GM12878 (cell line): ENCODE measurements at regions not wholly inside any gene's neighbourhood (a gene's known extent, or its start where the extent isn't known, plus 50 kb on each side); places are given as distances from the start of the nearest gene placed in this dataset.

Experiments
- FOS ChIP-seq: IDR thresholded peaks from 3 replicates; pipeline ENCODE4 v1.6.1; 2011; ENCODE audit warnings: borderline replicate concordance; ENCODE audit not compliant: insufficient read length; ENCODE audit errors: extremely low read depth
- MXI1 ChIP-seq: fragments of 150-350 bp; IDR thresholded peaks from 2 replicates; pipeline ENCODE4 v1.6.1; 2011; ENCODE audit warnings: low read depth, mild to moderate bottlenecking, inconsistent platforms, low read length, improper control_type of control experiment
- POLR2A ChIP-seq: IDR thresholded peaks from 2 replicates; pipeline ENCODE4 v1.6.1; 2011; ENCODE audit warnings: low read depth, mild to moderate bottlenecking, low read length
- POLR2AphosphoS5 ChIP-seq: IDR thresholded peaks from 2 replicates; pipeline ENCODE4 v1.6.1; 2011; ENCODE audit warnings: mild to moderate bottlenecking, low read length, inconsistent platforms
- POU2F2 ChIP-seq: IDR thresholded peaks from 3 replicates; pipeline ENCODE4 v1.6.1; 2011; ENCODE audit warnings: low read depth, mild to moderate bottlenecking, low read length, borderline replicate concordance
- SP1 ChIP-seq: IDR thresholded peaks from one replicate; pipeline ENCODE4 v1.6.1; 2011; ENCODE audit warnings: low read depth, low read length
- YY1 ChIP-seq: IDR thresholded peaks from 2 replicates; pipeline ENCODE4 v1.6.1; 2011; ENCODE audit warnings: low read depth, mild to moderate bottlenecking, low read length
- ZNF622 ChIP-seq: fragments of 450-650 bp; IDR thresholded peaks from 2 replicates; pipeline ENCODE4 v1.6.1; 2017; ENCODE audit warnings: mild to moderate bottlenecking, inconsistent platforms
- TF ChIP-seq, protein P1 (sequence below), 3 experiments: IDR thresholded peaks in 2 of 3; conservative IDR thresholded peaks in 1 of 3; 2 replicates each; pipeline ENCODE4 v1.5.1; 2011; ENCODE audit warnings: low read depth in 3 of 3, low read length in 3 of 3, mild to moderate bottlenecking in 3 of 3, control low read depth in 2 of 3, moderate library complexity in 2 of 3, inconsistent platforms in 1 of 3, mixed read lengths in 1 of 3; ENCODE audit not compliant: control insufficient read depth in 2 of 3, insufficient read depth in 1 of 3; ENCODE audit errors: extremely low read depth in 1 of 3
- TF ChIP-seq, protein P2 (sequence below): IDR thresholded peaks from 2 replicates; pipeline ENCODE4 v1.6.1; 2012; ENCODE audit warnings: low read depth, low read length, improper control_type of control experiment
- TF ChIP-seq, protein P3 (sequence below): IDR thresholded peaks from 2 replicates; pipeline ENCODE4 v1.6.1; 2011; ENCODE audit warnings: mild to moderate bottlenecking, low read depth, low read length, moderate library complexity; ENCODE audit not compliant: insufficient replicate concordance
- TF ChIP-seq, protein P4 (sequence below): IDR thresholded peaks from 2 replicates; pipeline ENCODE4 v1.6.1; 2012; ENCODE audit warnings: low read depth, low read length, improper control_type of control experiment

DNA sequence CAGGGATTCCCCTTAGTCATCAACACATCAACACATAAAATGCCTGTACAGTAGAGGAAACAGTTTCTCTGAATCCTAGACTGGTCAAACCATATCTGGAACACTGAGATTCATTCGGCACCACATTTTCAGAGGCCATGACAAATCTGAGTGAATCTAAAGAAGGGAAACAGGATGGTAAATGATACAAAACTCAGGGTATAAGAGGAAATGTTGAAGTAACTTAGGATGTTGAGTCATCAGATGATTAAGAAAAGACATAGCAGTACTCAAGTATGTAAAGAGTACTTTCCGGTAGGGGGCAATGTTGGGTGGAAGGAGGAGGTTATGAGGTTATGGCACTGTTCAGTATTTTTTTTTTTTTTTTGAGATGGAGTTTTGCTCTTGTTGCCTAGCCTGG, 358.5 kb upstream of the PMFBP1 start:
- no peak for TF ChIP-seq POLR2AphosphoS5
- no peak for TF ChIP-seq FOS
- no peak for TF ChIP-seq POLR2A
- no peak for TF ChIP-seq ZNF622
- TF ChIP-seq, protein P1, sequence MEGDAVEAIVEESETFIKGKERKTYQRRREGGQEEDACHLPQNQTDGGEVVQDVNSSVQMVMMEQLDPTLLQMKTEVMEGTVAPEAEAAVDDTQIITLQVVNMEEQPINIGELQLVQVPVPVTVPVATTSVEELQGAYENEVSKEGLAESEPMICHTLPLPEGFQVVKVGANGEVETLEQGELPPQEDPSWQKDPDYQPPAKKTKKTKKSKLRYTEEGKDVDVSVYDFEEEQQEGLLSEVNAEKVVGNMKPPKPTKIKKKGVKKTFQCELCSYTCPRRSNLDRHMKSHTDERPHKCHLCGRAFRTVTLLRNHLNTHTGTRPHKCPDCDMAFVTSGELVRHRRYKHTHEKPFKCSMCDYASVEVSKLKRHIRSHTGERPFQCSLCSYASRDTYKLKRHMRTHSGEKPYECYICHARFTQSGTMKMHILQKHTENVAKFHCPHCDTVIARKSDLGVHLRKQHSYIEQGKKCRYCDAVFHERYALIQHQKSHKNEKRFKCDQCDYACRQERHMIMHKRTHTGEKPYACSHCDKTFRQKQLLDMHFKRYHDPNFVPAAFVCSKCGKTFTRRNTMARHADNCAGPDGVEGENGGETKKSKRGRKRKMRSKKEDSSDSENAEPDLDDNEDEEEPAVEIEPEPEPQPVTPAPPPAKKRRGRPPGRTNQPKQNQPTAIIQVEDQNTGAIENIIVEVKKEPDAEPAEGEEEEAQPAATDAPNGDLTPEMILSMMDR (IDR thresholded peaks at IDR 0.05 in 2 of 3, conservative IDR thresholded peaks at IDR 0.05 in 1 of 3; ENCODE audit: control insufficient read depth in 2 of 3, extremely low read depth in 1 of 3, insufficient read depth in 1 of 3, low read depth in 3 of 3, low read length in 3 of 3): no peak
- no peak for TF ChIP-seq SP1
- no peak for TF ChIP-seq YY1
- no peak for TF ChIP-seq POU2F2
- TF ChIP-seq, protein P2, sequence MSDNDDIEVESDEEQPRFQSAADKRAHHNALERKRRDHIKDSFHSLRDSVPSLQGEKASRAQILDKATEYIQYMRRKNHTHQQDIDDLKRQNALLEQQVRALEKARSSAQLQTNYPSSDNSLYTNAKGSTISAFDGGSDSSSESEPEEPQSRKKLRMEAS: no peak
- no peak for TF ChIP-seq MXI1
- TF ChIP-seq, protein P3, sequence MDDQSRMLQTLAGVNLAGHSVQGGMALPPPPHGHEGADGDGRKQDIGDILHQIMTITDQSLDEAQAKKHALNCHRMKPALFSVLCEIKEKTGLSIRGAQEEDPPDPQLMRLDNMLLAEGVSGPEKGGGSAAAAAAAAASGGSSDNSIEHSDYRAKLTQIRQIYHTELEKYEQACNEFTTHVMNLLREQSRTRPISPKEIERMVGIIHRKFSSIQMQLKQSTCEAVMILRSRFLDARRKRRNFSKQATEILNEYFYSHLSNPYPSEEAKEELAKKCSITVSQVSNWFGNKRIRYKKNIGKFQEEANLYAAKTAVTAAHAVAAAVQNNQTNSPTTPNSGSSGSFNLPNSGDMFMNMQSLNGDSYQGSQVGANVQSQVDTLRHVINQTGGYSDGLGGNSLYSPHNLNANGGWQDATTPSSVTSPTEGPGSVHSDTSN: no peak
- TF ChIP-seq, protein P4, sequence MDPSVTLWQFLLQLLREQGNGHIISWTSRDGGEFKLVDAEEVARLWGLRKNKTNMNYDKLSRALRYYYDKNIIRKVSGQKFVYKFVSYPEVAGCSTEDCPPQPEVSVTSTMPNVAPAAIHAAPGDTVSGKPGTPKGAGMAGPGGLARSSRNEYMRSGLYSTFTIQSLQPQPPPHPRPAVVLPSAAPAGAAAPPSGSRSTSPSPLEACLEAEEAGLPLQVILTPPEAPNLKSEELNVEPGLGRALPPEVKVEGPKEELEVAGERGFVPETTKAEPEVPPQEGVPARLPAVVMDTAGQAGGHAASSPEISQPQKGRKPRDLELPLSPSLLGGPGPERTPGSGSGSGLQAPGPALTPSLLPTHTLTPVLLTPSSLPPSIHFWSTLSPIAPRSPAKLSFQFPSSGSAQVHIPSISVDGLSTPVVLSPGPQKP: no peak
